ENCODE measurements at regions not wholly inside any gene's neighbourhood (a gene's known extent, or its start where the extent isn't known, plus 50 kb on each side); places are given as distances from the start of the nearest gene placed in this dataset.

- ChIA-PET CTCF (no interaction called here), POLR2A (ENCODE audit: unreplicated experiment) (no interaction called here)
- Histone ChIP-seq H3K9me1 (ENCODE audit: insufficient read depth, low read length) (no peaks in the 10 kb centered on the region), H2AFZ (replicated peaks; ENCODE audit: low read length, poor library complexity) (no peak overlapping the region), H2AK9ac (replicated peaks; ENCODE audit: low read depth, low read length, poor library complexity) (no peak overlapping the region), H2BK15ac (ENCODE audit: low read depth, low read length) (no peak overlapping the region), H3K36me3 (ENCODE audit: control insufficient read depth, insufficient read depth, low read length) (no peaks in the 10 kb centered on the region), H2BK20ac (ENCODE audit: low read depth, low read length) (no peak overlapping the region), H3K9me3 (ENCODE audit: control insufficient read depth, insufficient read depth, low read length) (0 out of 2 replicates have a peak, but pooled peaks cover 2% of the 10 kb centered on the region), H4K20me1 (ENCODE audit: insufficient read depth, low read length) (no peaks in the 10 kb centered on the region), H3K4ac (ENCODE audit: low read depth, low read length) (no peak overlapping the region), H2BK5ac (ENCODE audit: low read depth, low read length, poor library complexity, severe bottlenecking) (no peak overlapping the region), H3K79me1 (ENCODE audit: low read depth in 1 of 2, low read length in 2 of 2) (no peaks in the 10 kb centered on the region), H3K27me3 (ENCODE audit: control insufficient read depth, insufficient read depth, low read length) (peaks cover 18% of the 10 kb centered on the region), H3K27ac (ENCODE audit: insufficient read depth, low read length) (no peak overlapping the region), H2BK120ac (ENCODE audit: low read depth, low read length) (no peak overlapping the region), H3K4me1 (ENCODE audit: control insufficient read depth, insufficient read depth, low read length) (no peaks in the 10 kb centered on the region), H3K4me2 (ENCODE audit: low read depth, low read length) (no peak overlapping the region), H3K23ac (ENCODE audit: low read depth, low read length) (no peak overlapping the region), H3K56ac (ENCODE audit: extremely low read depth, insufficient read depth, low read length) (no peak overlapping the region), H4K8ac (ENCODE audit: low read depth in 2 of 2, low read length in 2 of 2) (no peak overlapping the region), H3K4me3 (ENCODE audit: insufficient read depth, low read depth, low read length) (no peak overlapping the region), H3K9ac (ENCODE audit: low read depth, low read length) (no peak overlapping the region), H2AK5ac (ENCODE audit: low read depth, low read length) (no peak overlapping the region), H4K5ac (ENCODE audit: low read depth, low read length) (no peak overlapping the region), H3K14ac (replicated peaks; ENCODE audit: low read depth, low read length) (no peak overlapping the region), H3K18ac (ENCODE audit: low read depth, low read length) (no peak overlapping the region), H4K91ac (ENCODE audit: insufficient read depth, low read depth, low read length) (no peak overlapping the region)
- BruUV-seq (replicated peaks): no TSS peak
- intact Hi-C loops (cut with micrococcal nuclease) (no loop called here), dilution Hi-C loops (cut with HindIII; ENCODE audit: low sequenced_read_pairs, unreplicated experiment) (no loop called here), in situ Hi-C loops (cut with MboI; ENCODE audit: low sequenced_read_pairs) (no loop called here)
- no peak for DNase-seq
- no CpG with 5 or more reads among the region's 4 CpGs for WGBS, 2 experiments (ENCODE audit: extremely low coverage in 2 of 2, insufficient read length in 1 of 2)
- TF ChIP-seq FOS (IDR thresholded peaks at IDR 0.05; ENCODE audit: low read depth, low read length): no peak
- no peak for TF ChIP-seq BHLHE40 (IDR thresholded peaks at IDR 0.05; ENCODE audit: low read depth, low read length)
- TF ChIP-seq RCOR1 (IDR thresholded peaks at IDR 0.05; ENCODE audit: insufficient replicate concordance, low read length): no peak
- TF ChIP-seq POLR2A (IDR thresholded peaks at IDR 0.05; ENCODE audit: low read depth, low read length): no peak
- no peak for TF ChIP-seq MAFK (IDR thresholded peaks at IDR 0.05; ENCODE audit: low read depth, low read length)
- TF ChIP-seq NFE2L2 (IDR thresholded peaks at IDR 0.05; ENCODE audit: low read depth, low read length): no peak
- TF ChIP-seq SMC3 (IDR thresholded peaks at IDR 0.05; ENCODE audit: low read depth, low read length): no peak
- TF ChIP-seq, protein P1, sequence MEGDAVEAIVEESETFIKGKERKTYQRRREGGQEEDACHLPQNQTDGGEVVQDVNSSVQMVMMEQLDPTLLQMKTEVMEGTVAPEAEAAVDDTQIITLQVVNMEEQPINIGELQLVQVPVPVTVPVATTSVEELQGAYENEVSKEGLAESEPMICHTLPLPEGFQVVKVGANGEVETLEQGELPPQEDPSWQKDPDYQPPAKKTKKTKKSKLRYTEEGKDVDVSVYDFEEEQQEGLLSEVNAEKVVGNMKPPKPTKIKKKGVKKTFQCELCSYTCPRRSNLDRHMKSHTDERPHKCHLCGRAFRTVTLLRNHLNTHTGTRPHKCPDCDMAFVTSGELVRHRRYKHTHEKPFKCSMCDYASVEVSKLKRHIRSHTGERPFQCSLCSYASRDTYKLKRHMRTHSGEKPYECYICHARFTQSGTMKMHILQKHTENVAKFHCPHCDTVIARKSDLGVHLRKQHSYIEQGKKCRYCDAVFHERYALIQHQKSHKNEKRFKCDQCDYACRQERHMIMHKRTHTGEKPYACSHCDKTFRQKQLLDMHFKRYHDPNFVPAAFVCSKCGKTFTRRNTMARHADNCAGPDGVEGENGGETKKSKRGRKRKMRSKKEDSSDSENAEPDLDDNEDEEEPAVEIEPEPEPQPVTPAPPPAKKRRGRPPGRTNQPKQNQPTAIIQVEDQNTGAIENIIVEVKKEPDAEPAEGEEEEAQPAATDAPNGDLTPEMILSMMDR (conservative IDR thresholded peaks at IDR 0.05; ENCODE audit: low read depth, low read length): no peak
- no peak for TF ChIP-seq MAZ (IDR thresholded peaks at IDR 0.05; ENCODE audit: borderline replicate concordance, low read depth, low read length)
- ATAC-seq (ENCODE audit: low read depth): no peak
Observed at GRCh38 chr5:71816307-71816706, 97.2 kb downstream of the CARTPT start.

All from IMR-90 (cell line).